ENCODE measurements at regions not wholly inside any gene's neighbourhood (a gene's known extent, or its start where the extent isn't known, plus 50 kb on each side); places are given as distances from the start of the nearest gene placed in this dataset.
"Not testable (repeated sequence)": the region's sequence is repeated elsewhere in the genome, so short reads cannot be mapped to it uniquely, and the experiment has no call there.

DNA sequence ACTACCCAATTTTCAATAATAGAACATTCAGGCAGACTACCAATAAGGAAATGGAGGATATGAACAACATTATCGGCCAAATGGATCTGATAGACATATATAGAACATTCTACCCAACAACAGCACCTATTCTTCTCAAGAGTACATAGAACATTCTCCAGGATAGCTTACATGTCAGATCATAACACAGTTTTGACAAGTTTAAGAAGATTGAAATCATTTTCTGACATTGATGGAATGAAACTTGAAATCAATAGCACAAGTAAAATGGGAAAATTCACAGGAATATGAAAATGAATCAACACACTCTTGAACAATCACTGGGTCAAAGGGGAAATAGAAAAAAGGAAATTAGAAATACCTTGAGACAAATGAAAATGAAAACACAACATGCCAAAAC is 94.6 kb upstream of the MEGF10 start:
- POLR2A ChIA-PET: no interaction called here
- no peaks in the 10 kb centered on the region for H3K27me3 ChIP-seq (ENCODE audit: control insufficient read depth, insufficient read depth, low read length)
- H3K9me3 ChIP-seq (ENCODE audit: control insufficient read depth, insufficient read depth, low read length): no peaks in the 10 kb centered on the region
- no peak overlapping the region for H3K27ac ChIP-seq (ENCODE audit: low read depth, low read length)
- no peak for DNase-seq (ENCODE audit: low read depth, low spot score)
- TF ChIP-seq, protein P1, sequence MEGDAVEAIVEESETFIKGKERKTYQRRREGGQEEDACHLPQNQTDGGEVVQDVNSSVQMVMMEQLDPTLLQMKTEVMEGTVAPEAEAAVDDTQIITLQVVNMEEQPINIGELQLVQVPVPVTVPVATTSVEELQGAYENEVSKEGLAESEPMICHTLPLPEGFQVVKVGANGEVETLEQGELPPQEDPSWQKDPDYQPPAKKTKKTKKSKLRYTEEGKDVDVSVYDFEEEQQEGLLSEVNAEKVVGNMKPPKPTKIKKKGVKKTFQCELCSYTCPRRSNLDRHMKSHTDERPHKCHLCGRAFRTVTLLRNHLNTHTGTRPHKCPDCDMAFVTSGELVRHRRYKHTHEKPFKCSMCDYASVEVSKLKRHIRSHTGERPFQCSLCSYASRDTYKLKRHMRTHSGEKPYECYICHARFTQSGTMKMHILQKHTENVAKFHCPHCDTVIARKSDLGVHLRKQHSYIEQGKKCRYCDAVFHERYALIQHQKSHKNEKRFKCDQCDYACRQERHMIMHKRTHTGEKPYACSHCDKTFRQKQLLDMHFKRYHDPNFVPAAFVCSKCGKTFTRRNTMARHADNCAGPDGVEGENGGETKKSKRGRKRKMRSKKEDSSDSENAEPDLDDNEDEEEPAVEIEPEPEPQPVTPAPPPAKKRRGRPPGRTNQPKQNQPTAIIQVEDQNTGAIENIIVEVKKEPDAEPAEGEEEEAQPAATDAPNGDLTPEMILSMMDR (IDR thresholded peaks at IDR 0.05; ENCODE audit: low read depth, low read length): no peak
- CTCF ChIA-PET: no interaction called here
- no peak overlapping the region for H3K4me3 ChIP-seq (ENCODE audit: low read depth, low read length)

- H3K27me3 ChIP-seq (ENCODE audit: control insufficient read depth, insufficient read depth, low read length); DNase-seq (ENCODE audit: low read depth, low spot score); CTCF ChIA-PET; H3K9me3 ChIP-seq (ENCODE audit: control insufficient read depth, insufficient read depth, low read length); H3K27ac ChIP-seq (ENCODE audit: low read depth, low read length); H3K4me3 ChIP-seq (ENCODE audit: low read depth, low read length); POLR2A ChIA-PET: not testable (repeated sequence)
Measured at GRCh38 chr5:127197402-127198167, 93.0 kb upstream of the MEGF10 start.

DNA sequence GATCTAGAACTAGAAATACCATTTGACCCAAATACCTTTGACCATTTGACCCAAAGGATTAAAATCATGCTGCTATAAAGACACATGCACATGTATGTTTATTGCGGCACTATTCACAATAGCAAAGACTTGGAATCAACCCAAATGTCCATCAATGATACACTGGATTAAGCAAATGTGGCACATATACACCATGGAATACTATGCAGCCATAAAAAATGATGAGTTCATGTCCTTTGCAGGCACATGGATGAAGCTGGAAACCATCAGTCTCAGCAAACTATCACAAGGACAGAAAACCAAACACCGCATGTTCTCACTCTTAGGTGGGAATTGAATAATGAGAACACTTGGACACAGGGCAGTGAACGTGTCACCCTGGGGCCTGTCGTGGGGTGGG is 87.9 kb upstream of the MEGF10 start:
- H3K27me3 ChIP-seq (ENCODE audit: control insufficient read depth, insufficient read depth, low read length); H3K27ac ChIP-seq (ENCODE audit: low read depth, low read length); CTCF ChIA-PET; H3K9me3 ChIP-seq (ENCODE audit: control insufficient read depth, insufficient read depth, low read length); DNase-seq (ENCODE audit: low read depth, low spot score); POLR2A ChIA-PET; H3K4me3 ChIP-seq (ENCODE audit: low read depth, low read length): not testable (repeated sequence)

GRCh38 chr5:127203818-127204217 is 86.8 kb upstream of the MEGF10 start:
- Histone ChIP-seq H3K27ac (ENCODE audit: low read depth, low read length) (no peak overlapping the region), H3K27me3 (ENCODE audit: control insufficient read depth, insufficient read depth, low read length) (no peaks in the 10 kb centered on the region), H3K9me3 (ENCODE audit: control insufficient read depth, insufficient read depth, low read length) (no peaks in the 10 kb centered on the region), H3K4me3 (ENCODE audit: low read depth, low read length) (no peak overlapping the region)
- no peak for DNase-seq (ENCODE audit: low read depth, low spot score)
- TF ChIP-seq, protein P1 (IDR thresholded peaks at IDR 0.05; ENCODE audit: low read depth, low read length): no peak
- CTCF ChIA-PET: no interaction called here
- POLR2A ChIA-PET: no interaction called here

DNA sequence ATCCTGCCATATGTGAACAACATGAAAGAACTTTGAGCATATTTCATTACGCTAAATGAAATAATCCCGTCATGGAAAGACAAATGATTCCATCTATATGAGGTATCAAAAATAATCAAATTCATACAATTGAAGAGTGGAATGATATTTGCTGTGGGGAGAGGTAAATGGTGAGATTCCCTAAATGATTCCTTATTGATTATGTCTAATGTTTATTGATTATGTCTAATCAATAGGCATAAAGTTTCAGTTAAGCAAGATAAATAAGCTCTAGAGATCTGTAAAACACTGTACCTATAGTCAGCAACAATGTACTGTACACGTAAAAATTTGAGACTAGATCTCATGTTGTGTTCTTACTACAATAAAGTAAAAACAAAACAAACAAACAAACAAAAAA is 85.4 kb upstream of the MEGF10 start:
- POLR2A ChIA-PET: no interaction called here
- H3K27ac ChIP-seq (ENCODE audit: low read depth, low read length): no peak overlapping the region
- H3K9me3 ChIP-seq (ENCODE audit: control insufficient read depth, insufficient read depth, low read length): no peaks in the 10 kb centered on the region
- H3K27me3 ChIP-seq (ENCODE audit: control insufficient read depth, insufficient read depth, low read length): no peaks in the 10 kb centered on the region
- H3K4me3 ChIP-seq (ENCODE audit: low read depth, low read length): no peak overlapping the region
- CTCF ChIA-PET: no interaction called here
- TF ChIP-seq, protein P1 (IDR thresholded peaks at IDR 0.05; ENCODE audit: low read depth, low read length): no peak
- no peak for DNase-seq (ENCODE audit: low read depth, low spot score)

- H3K27ac ChIP-seq (ENCODE audit: low read depth, low read length): no peak overlapping the region
- H3K27me3 ChIP-seq (ENCODE audit: control insufficient read depth, insufficient read depth, low read length): no peaks in the 10 kb centered on the region
- ChIA-PET POLR2A (no interaction called here), CTCF (no interaction called here)
- TF ChIP-seq, protein P1 (IDR thresholded peaks at IDR 0.05; ENCODE audit: low read depth, low read length): no peak
- no peaks in the 10 kb centered on the region for H3K9me3 ChIP-seq (ENCODE audit: control insufficient read depth, insufficient read depth, low read length)
- peak; percentile 20 for DNase-seq (ENCODE audit: low read depth, low spot score)
- no peak overlapping the region for H3K4me3 ChIP-seq (ENCODE audit: low read depth, low read length)
Measured at GRCh38 chr5:127206320-127207113, 84.1 kb upstream of the MEGF10 start.

Measured in AG04450 (cell line).